ENCODE measurements at regions not wholly inside any gene's neighbourhood (a gene's known extent, or its start where the extent isn't known, plus 50 kb on each side); places are given as distances from the start of the nearest gene placed in this dataset.

DNA sequence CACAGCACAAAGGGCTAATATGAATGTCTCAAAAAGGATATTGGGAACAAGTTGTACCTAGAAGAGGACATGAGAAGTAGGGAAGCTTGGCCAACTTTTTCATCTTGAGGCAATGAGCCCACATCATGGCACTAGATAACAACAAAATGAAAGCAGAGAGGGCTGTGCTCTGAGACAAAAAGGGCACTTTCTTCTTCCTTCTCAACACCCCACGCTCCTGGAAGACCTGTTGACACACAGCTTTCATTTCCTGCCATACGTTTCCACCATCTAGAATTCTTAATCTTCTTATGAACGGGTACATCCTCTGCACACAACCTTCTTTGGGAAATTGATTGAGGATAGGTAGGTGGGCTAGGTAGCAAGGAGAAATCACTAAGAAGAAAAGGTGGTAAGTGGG, 187.8 kb upstream of the STXBP5 start:
- Mint-ChIP-seq H3K27me3 (ENCODE audit: unreplicated experiment) (no peaks in the 10 kb centered on the region), H3K36me3 (ENCODE audit: insufficient read depth, unreplicated experiment) (no peaks in the 10 kb centered on the region), H3K4me1 (ENCODE audit: low read depth, unreplicated experiment) (no peaks in the 10 kb centered on the region), H3K9me3 (ENCODE audit: low read depth, unreplicated experiment) (no peaks in the 10 kb centered on the region), H3K4me3 (ENCODE audit: low read depth, unreplicated experiment) (no peak overlapping the region), H3K27ac (ENCODE audit: unreplicated experiment) (no peak overlapping the region)
- TF ChIP-seq, protein P1, sequence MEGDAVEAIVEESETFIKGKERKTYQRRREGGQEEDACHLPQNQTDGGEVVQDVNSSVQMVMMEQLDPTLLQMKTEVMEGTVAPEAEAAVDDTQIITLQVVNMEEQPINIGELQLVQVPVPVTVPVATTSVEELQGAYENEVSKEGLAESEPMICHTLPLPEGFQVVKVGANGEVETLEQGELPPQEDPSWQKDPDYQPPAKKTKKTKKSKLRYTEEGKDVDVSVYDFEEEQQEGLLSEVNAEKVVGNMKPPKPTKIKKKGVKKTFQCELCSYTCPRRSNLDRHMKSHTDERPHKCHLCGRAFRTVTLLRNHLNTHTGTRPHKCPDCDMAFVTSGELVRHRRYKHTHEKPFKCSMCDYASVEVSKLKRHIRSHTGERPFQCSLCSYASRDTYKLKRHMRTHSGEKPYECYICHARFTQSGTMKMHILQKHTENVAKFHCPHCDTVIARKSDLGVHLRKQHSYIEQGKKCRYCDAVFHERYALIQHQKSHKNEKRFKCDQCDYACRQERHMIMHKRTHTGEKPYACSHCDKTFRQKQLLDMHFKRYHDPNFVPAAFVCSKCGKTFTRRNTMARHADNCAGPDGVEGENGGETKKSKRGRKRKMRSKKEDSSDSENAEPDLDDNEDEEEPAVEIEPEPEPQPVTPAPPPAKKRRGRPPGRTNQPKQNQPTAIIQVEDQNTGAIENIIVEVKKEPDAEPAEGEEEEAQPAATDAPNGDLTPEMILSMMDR (IDR thresholded peaks at IDR 0.05; ENCODE audit: unreplicated experiment), result no peak
- CTCF ChIA-PET, result interaction anchor here (0.7 kb wide), 1 partner anchor 188 kb away, joined by 3 read pairs; no protein-coding TSS in a partner anchor
- no peak for DNase-seq
- intact Hi-C loops (cut with micrococcal nuclease; ENCODE audit: unreplicated experiment), result no loop called here
- no TSS peak for BruUV-seq (replicated peaks)

DNA sequence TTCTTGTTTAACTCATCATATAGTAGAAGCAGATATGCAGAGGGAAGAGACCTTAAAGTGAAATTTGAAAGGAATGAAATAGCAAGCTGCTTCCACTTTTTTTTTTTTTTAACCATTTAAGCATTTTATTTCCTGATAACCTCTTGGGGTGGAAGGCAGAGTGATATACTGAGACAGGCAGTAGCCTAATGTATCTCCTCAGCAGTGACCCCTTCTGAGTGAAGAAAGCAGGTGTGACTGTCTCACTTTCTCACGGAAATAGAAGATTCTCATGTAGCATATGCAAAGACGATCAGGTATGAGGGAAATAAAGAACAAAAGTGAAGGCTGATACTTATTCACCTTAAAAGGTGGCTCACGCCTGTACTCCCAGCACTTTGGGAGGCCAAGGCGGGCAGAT, 187.1 kb upstream of the STXBP5 start:
- intact Hi-C loops (cut with micrococcal nuclease; ENCODE audit: unreplicated experiment), result no loop called here
- Mint-ChIP-seq H3K4me1 (ENCODE audit: low read depth, unreplicated experiment) (no peaks in the 10 kb centered on the region), H3K27me3 (ENCODE audit: unreplicated experiment) (no peaks in the 10 kb centered on the region), H3K36me3 (ENCODE audit: insufficient read depth, unreplicated experiment) (no peaks in the 10 kb centered on the region), H3K27ac (ENCODE audit: unreplicated experiment) (no peak overlapping the region), H3K9me3 (ENCODE audit: low read depth, unreplicated experiment) (no peaks in the 10 kb centered on the region), H3K4me3 (ENCODE audit: low read depth, unreplicated experiment) (no peak overlapping the region)
- no TSS peak for BruUV-seq (replicated peaks)
- CTCF ChIA-PET, result no interaction called here
- TF ChIP-seq, protein P1 (IDR thresholded peaks at IDR 0.05; ENCODE audit: unreplicated experiment), result no peak
- DNase-seq, result no peak

DNA sequence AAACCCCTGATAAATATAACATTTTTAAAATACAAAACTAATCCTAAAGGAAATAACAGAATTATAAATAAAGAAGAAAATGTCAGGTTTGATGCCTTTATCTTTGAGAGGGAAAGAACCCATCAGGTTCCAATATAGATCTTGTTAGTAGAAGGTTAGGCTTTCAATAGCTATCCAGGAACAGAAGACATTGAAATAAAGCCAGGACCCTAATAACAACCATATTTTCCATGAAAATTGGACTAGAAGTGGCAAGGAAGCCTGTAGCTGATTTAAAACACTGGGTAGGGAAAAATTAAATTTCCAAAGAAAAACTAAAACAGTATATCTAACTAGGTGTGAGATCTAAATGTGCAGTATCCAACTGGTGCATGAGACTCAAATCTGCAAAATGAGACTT, 185.2 kb upstream of the STXBP5 start:
- CTCF ChIA-PET, result no interaction called here
- intact Hi-C loops (cut with micrococcal nuclease; ENCODE audit: unreplicated experiment), result no loop called here
- Mint-ChIP-seq H3K36me3 (ENCODE audit: insufficient read depth, unreplicated experiment) (no peaks in the 10 kb centered on the region), H3K9me3 (ENCODE audit: low read depth, unreplicated experiment) (no peaks in the 10 kb centered on the region), H3K27ac (ENCODE audit: unreplicated experiment) (no peak overlapping the region), H3K27me3 (ENCODE audit: unreplicated experiment) (no peaks in the 10 kb centered on the region), H3K4me3 (ENCODE audit: low read depth, unreplicated experiment) (no peak overlapping the region), H3K4me1 (ENCODE audit: low read depth, unreplicated experiment) (no peaks in the 10 kb centered on the region)
- no peak for DNase-seq
- BruUV-seq (replicated peaks), result no TSS peak
- TF ChIP-seq, protein P1 (IDR thresholded peaks at IDR 0.05; ENCODE audit: unreplicated experiment), result no peak

DNA sequence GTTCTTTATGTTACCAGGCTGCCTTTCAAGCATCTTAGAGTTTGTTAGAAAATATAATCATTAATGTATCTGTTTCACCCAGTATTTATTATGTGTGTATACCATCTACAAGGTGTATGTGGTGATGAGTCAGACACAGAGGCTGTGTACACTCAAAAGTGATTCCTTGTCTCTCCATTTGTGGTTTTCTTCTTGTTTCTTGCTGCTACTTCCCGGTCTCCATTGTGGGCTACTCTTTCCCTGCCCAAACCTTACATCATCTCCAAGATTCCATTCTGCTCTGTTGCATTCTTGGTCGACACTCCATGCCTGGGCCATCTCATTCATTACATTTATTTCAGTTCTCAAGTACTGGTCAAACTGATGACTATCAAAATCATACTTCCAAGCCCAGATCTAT, 182.2 kb upstream of the STXBP5 start:
- Mint-ChIP-seq H3K36me3 (ENCODE audit: insufficient read depth, unreplicated experiment) (no peaks in the 10 kb centered on the region), H3K27ac (ENCODE audit: unreplicated experiment) (no peak overlapping the region), H3K27me3 (ENCODE audit: unreplicated experiment) (no peaks in the 10 kb centered on the region), H3K4me3 (ENCODE audit: low read depth, unreplicated experiment) (no peak overlapping the region), H3K4me1 (ENCODE audit: low read depth, unreplicated experiment) (no peaks in the 10 kb centered on the region), H3K9me3 (ENCODE audit: low read depth, unreplicated experiment) (no peaks in the 10 kb centered on the region)
- CTCF ChIA-PET, result no interaction called here
- DNase-seq, result no peak
- intact Hi-C loops (cut with micrococcal nuclease; ENCODE audit: unreplicated experiment), result no loop called here
- no TSS peak for BruUV-seq (replicated peaks)
- TF ChIP-seq, protein P1 (IDR thresholded peaks at IDR 0.05; ENCODE audit: unreplicated experiment), result no peak

DNA sequence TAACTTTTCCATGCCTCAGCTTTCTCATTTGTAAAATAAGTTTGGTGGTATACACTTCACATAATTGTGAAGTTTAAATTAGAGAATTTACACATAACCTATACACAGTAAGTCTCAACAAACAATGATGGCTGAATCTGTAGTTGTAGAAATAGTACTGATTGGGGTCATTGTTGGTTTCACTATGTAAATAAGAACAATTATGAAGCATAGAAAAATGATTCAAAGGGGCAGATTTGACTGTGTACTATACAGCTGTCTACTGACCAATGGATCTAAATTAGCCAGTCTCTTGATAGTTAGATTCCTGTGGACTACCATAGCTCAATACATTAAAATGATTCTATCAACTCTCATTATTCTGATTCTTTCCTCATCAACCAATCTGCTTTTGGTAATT, 181.1 kb upstream of the STXBP5 start:
- Mint-ChIP-seq H3K4me3 (ENCODE audit: low read depth, unreplicated experiment) (no peak overlapping the region), H3K27me3 (ENCODE audit: unreplicated experiment) (no peaks in the 10 kb centered on the region), H3K27ac (ENCODE audit: unreplicated experiment) (no peak overlapping the region), H3K9me3 (ENCODE audit: low read depth, unreplicated experiment) (no peaks in the 10 kb centered on the region), H3K4me1 (ENCODE audit: low read depth, unreplicated experiment) (no peaks in the 10 kb centered on the region), H3K36me3 (ENCODE audit: insufficient read depth, unreplicated experiment) (no peaks in the 10 kb centered on the region)
- TF ChIP-seq, protein P1 (IDR thresholded peaks at IDR 0.05; ENCODE audit: unreplicated experiment), result no peak
- DNase-seq, result no peak
- CTCF ChIA-PET, result no interaction called here
- intact Hi-C loops (cut with micrococcal nuclease; ENCODE audit: unreplicated experiment), result no loop called here
- BruUV-seq (replicated peaks), result no TSS peak
